ENCODE measurements at regions not wholly inside any gene's neighbourhood (a gene's known extent, or its start where the extent isn't known, plus 50 kb on each side); places are given as distances from the start of the nearest gene placed in this dataset.

- no peak overlapping the region for H3K4me3 Mint-ChIP-seq
- H3K27me3 Mint-ChIP-seq = no peaks in the 10 kb centered on the region
- no peaks in the 10 kb centered on the region for H3K4me1 Mint-ChIP-seq
- no peak overlapping the region for H3K27ac Mint-ChIP-seq (ENCODE audit: low read depth)
- no peaks in the 10 kb centered on the region for H3K36me3 Mint-ChIP-seq (ENCODE audit: insufficient read depth)
- no peak for DNase-seq (ENCODE audit: low spot score in 2 of 2)
- ATAC-seq (replicated peaks; ENCODE audit: extremely low read depth, poor library complexity, severe bottlenecking) = no peak
- H3K9me3 Mint-ChIP-seq = no peaks in the 10 kb centered on the region
Measured at GRCh38 chrX:13518126-13518525, 51.3 kb upstream of the EGFL6 start.

GRCh38 chrX:13515211-13515930 lies 54.0 kb upstream of the EGFL6 start:
- ATAC-seq (replicated peaks; ENCODE audit: extremely low read depth, poor library complexity, severe bottlenecking) (no peak), DNase-seq (ENCODE audit: low spot score in 2 of 2) (no peak)
- no peak overlapping the region for H3K27ac Mint-ChIP-seq (ENCODE audit: low read depth)
- no peak overlapping the region for H3K4me3 Mint-ChIP-seq
- H3K9me3 Mint-ChIP-seq = no peaks in the 10 kb centered on the region
- H3K4me1 Mint-ChIP-seq = no peaks in the 10 kb centered on the region
- H3K27me3 Mint-ChIP-seq = no peaks in the 10 kb centered on the region
- H3K36me3 Mint-ChIP-seq (ENCODE audit: insufficient read depth) = no peaks in the 10 kb centered on the region

GRCh38 chrX:13511944-13512330 lies 57.5 kb upstream of the EGFL6 start:
- H3K4me3 Mint-ChIP-seq = no peak overlapping the region

DNA sequence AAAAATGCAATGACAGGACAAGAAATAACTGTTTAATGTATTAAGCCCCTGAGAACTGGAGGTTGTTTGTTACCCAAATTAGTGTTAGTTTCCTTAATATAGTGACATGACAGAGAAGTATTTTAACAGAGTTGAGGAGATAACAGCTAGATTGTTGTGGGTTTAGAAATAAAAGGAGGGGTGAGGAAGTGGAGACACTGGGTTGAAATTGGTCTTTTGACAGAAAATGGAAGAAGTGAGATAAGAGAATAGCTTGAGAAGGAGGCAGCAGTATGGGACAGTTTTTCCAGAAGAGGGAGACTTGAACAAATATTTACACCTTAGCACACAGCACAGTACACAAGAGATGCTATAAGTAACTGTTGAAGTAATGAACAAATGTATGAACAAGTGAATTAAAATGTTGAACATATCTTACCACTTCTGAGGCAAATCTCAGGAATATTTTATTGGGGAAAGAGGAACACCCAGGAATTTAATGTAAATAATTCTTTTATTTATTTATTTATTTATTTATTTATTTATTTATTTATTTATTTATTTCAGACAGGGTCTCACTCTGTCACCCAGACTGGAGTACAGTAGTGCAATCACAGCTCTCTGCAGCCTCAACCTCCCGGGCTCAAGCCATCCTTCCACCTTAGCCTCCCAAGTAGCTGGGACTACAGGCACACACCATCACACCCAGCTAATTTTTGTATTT lies 58.0 kb upstream of the EGFL6 start:
- H3K36me3 Mint-ChIP-seq (ENCODE audit: insufficient read depth) = no peaks in the 10 kb centered on the region
- no peak overlapping the region for H3K27ac Mint-ChIP-seq (ENCODE audit: low read depth)
- ATAC-seq (replicated peaks; ENCODE audit: extremely low read depth, poor library complexity, severe bottlenecking) (no peak), DNase-seq (ENCODE audit: low spot score in 2 of 2) (no peak)
- no peaks in the 10 kb centered on the region for H3K27me3 Mint-ChIP-seq
- H3K4me1 Mint-ChIP-seq = no peaks in the 10 kb centered on the region
- H3K4me3 Mint-ChIP-seq = no peak overlapping the region
- no peaks in the 10 kb centered on the region for H3K9me3 Mint-ChIP-seq

More at GRCh38 chrX:13511944-13512330, 57.5 kb upstream of the EGFL6 start:
- DNase-seq (ENCODE audit: low spot score in 2 of 2) = no peak
- H3K9me3 Mint-ChIP-seq = no peaks in the 10 kb centered on the region
- no peaks in the 10 kb centered on the region for H3K36me3 Mint-ChIP-seq (ENCODE audit: insufficient read depth)
- no peak for ATAC-seq (replicated peaks; ENCODE audit: extremely low read depth, poor library complexity, severe bottlenecking)
- H3K27me3 Mint-ChIP-seq = no peaks in the 10 kb centered on the region
- H3K4me1 Mint-ChIP-seq = no peaks in the 10 kb centered on the region
- no peak overlapping the region for H3K27ac Mint-ChIP-seq (ENCODE audit: low read depth)

DNA sequence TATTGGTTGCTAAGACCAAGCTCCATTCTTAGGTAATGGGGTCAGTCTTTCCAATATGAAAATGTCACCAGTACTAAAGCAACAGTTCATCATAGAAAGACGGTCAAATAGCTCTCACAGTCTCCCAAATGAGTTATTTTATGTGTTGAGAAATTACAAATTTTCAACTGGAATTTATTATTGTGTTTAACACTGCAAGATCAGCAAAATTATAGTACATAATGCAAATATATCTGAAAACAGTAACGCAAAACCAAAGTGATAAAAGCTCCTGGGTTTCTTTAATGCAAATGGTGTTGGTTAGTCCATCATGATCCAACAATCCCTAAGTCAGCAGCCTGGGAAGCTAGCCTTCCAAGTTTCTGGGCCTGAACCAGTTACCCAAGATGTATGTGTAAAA lies 61.5 kb upstream of the EGFL6 start:
- H3K4me3 Mint-ChIP-seq = no peak overlapping the region
- H3K27ac Mint-ChIP-seq (ENCODE audit: low read depth) = no peak overlapping the region
- DNase-seq (ENCODE audit: low spot score in 2 of 2) (no peak), ATAC-seq (replicated peaks; ENCODE audit: extremely low read depth, poor library complexity, severe bottlenecking) (no peak)
- H3K4me1 Mint-ChIP-seq = no peaks in the 10 kb centered on the region
- H3K27me3 Mint-ChIP-seq = no peaks in the 10 kb centered on the region
- H3K9me3 Mint-ChIP-seq = no peaks in the 10 kb centered on the region
- H3K36me3 Mint-ChIP-seq (ENCODE audit: insufficient read depth) = no peaks in the 10 kb centered on the region

DNA sequence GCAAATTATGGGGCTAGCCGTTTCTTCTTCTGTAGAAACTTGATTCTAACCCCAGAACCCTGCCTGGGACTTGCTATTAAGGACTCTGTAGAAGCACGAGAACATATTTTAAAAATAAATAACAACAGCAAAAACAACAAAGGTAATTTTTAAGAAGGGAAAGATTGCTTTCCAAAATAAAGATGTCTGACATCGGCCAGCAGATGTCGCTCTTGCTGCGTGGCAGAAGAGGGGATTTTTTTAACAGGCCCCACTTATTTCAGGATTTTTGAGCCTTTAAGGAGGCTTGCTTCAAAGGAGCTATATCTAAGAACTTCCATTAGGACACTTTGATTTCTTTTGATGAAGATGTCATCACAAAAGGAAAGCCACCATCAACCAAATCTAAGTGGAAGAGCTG lies 62.8 kb upstream of the EGFL6 start:
- ATAC-seq (replicated peaks; ENCODE audit: extremely low read depth, poor library complexity, severe bottlenecking) (no peak), DNase-seq (ENCODE audit: low spot score in 2 of 2) (peak in 1 of 2 donors; percentile 14)
- Mint-ChIP-seq H3K27me3 (no peaks in the 10 kb centered on the region), H3K9me3 (no peaks in the 10 kb centered on the region), H3K4me3 (no peak overlapping the region), H3K27ac (ENCODE audit: low read depth) (no peak overlapping the region), H3K36me3 (ENCODE audit: insufficient read depth) (no peaks in the 10 kb centered on the region), H3K4me1 (no peaks in the 10 kb centered on the region)

DNA sequence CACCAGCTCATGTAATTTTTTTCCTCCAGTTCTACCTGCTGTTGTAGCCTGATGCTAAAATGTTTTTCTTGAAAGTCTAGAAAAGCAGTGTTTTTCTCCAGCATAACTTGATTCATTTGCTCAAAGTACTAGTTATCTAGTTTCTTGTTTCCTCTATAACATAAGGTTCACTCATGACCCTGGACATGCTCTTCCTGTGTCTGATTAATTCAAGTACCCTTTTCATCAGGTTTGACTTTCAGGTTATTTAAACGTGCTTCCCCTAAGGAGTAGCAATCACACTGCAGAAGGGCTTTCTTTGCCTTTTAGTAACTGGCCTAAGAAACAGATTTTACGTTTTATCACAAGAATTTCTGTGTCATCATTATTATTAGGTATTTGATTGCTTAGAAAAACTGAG lies 66.8 kb upstream of the EGFL6 start:
- Mint-ChIP-seq H3K36me3 (ENCODE audit: insufficient read depth) (no peaks in the 10 kb centered on the region), H3K27ac (ENCODE audit: low read depth) (no peak overlapping the region), H3K27me3 (no peaks in the 10 kb centered on the region), H3K9me3 (no peaks in the 10 kb centered on the region), H3K4me1 (no peaks in the 10 kb centered on the region), H3K4me3 (no peak overlapping the region)
- ATAC-seq (replicated peaks; ENCODE audit: extremely low read depth, poor library complexity, severe bottlenecking) (no peak), DNase-seq (ENCODE audit: low spot score in 2 of 2) (no peak)

GRCh38 chrX:13499736-13500135 lies 69.7 kb upstream of the EGFL6 start:
- H3K27me3 Mint-ChIP-seq = no peaks in the 10 kb centered on the region
- ATAC-seq (replicated peaks; ENCODE audit: extremely low read depth, poor library complexity, severe bottlenecking) = no peak
- no peak for DNase-seq (ENCODE audit: low spot score in 2 of 2)
- H3K4me1 Mint-ChIP-seq = no peaks in the 10 kb centered on the region
- no peak overlapping the region for H3K4me3 Mint-ChIP-seq
- H3K27ac Mint-ChIP-seq (ENCODE audit: low read depth) = no peak overlapping the region
- H3K9me3 Mint-ChIP-seq = no peaks in the 10 kb centered on the region
- no peaks in the 10 kb centered on the region for H3K36me3 Mint-ChIP-seq (ENCODE audit: insufficient read depth)

DNA sequence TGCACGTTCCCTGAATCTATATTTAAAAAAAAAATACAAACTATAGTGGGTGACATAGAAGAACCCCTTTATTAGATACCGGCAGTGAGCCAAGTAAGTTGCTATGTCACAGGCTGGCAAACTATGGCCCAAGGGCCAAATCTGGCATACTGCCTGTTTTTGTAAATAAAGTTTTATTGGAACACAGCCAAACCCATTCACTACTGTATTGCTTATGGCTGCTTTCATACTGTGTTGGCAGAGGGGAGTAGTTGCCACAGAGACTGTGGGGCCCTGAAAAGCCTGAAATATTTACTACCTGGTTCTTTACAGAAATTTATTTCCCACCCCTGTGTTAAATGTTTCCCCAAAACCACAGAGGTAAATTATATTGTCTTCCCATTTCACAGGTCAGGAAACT lies 71.2 kb upstream of the EGFL6 start:
- H3K4me1 Mint-ChIP-seq = peaks cover 6% of the 10 kb centered on the region
- H3K9me3 Mint-ChIP-seq = no peaks in the 10 kb centered on the region
- DNase-seq (ENCODE audit: low spot score in 2 of 2) (no peak), ATAC-seq (replicated peaks; ENCODE audit: extremely low read depth, poor library complexity, severe bottlenecking) (no peak)
- no peak overlapping the region for H3K4me3 Mint-ChIP-seq
- no peaks in the 10 kb centered on the region for H3K27me3 Mint-ChIP-seq
- H3K36me3 Mint-ChIP-seq (ENCODE audit: insufficient read depth) = no peaks in the 10 kb centered on the region
- H3K27ac Mint-ChIP-seq (ENCODE audit: low read depth) = no peak overlapping the region

DNA sequence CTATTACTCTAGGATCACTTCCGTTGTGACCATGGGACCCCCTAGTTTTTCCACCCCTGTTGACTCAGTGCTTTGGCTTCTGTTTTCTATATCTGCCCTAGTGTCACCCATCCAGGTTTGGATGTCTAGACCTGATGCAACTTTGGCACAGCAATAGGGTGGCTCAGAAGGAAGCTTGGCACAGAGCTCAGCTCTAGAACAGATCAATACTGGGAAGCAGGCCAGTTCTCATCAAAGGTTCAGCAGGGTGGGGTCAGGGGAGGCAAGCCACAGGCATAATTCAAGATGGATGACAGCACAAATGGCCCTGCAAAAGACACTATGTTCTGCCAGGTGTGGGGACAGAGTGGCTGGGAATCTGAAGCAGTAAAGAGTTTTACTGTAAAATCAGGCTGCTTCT lies 74.2 kb upstream of the EGFL6 start:
- Mint-ChIP-seq H3K36me3 (ENCODE audit: insufficient read depth) (no peaks in the 10 kb centered on the region), H3K9me3 (no peaks in the 10 kb centered on the region), H3K27ac (ENCODE audit: low read depth) (no peak overlapping the region), H3K4me3 (no peak overlapping the region), H3K4me1 (peaks cover 6% of the 10 kb centered on the region), H3K27me3 (no peaks in the 10 kb centered on the region)
- DNase-seq (ENCODE audit: low spot score in 2 of 2) (no peak), ATAC-seq (replicated peaks; ENCODE audit: extremely low read depth, poor library complexity, severe bottlenecking) (no peak)

DNA sequence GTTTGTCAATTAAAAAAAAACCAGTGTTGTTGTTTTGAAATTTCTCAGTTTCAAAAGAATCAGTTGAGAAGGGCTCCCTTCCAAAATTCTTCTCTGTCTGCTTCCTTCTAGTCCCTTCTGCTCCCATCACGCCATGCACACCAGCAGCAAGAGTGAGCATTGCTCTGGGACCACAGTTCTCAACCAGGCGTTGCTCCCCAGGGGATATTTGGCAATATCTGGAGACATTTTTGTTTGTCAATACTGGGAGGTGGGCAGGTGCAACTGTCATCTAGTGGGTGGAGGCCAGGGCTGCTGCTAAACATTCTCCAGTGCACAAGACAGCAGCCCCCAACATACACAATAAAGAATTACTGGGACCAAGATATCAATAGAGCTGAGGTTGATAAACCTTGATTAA lies 74.8 kb upstream of the EGFL6 start:
- DNase-seq (ENCODE audit: low spot score in 2 of 2) = no peak
- Mint-ChIP-seq H3K27ac (ENCODE audit: low read depth) (no peak overlapping the region), H3K4me3 (no peak overlapping the region), H3K4me1 (peaks cover 6% of the 10 kb centered on the region), H3K36me3 (ENCODE audit: insufficient read depth) (no peaks in the 10 kb centered on the region), H3K27me3 (no peaks in the 10 kb centered on the region), H3K9me3 (no peaks in the 10 kb centered on the region)
- ATAC-seq (replicated peaks; ENCODE audit: extremely low read depth, poor library complexity, severe bottlenecking) = no peak

GRCh38 chrX:13493659-13494058 lies 75.7 kb upstream of the EGFL6 start:
- H3K4me1 Mint-ChIP-seq = peaks cover 6% of the 10 kb centered on the region
- DNase-seq (ENCODE audit: low spot score in 2 of 2) = no peak
- no peak for ATAC-seq (replicated peaks; ENCODE audit: extremely low read depth, poor library complexity, severe bottlenecking)
- no peaks in the 10 kb centered on the region for H3K36me3 Mint-ChIP-seq (ENCODE audit: insufficient read depth)
- no peaks in the 10 kb centered on the region for H3K9me3 Mint-ChIP-seq
- H3K4me3 Mint-ChIP-seq = no peak overlapping the region
- H3K27me3 Mint-ChIP-seq = no peaks in the 10 kb centered on the region
- H3K27ac Mint-ChIP-seq (ENCODE audit: low read depth) = no peak overlapping the region

DNA sequence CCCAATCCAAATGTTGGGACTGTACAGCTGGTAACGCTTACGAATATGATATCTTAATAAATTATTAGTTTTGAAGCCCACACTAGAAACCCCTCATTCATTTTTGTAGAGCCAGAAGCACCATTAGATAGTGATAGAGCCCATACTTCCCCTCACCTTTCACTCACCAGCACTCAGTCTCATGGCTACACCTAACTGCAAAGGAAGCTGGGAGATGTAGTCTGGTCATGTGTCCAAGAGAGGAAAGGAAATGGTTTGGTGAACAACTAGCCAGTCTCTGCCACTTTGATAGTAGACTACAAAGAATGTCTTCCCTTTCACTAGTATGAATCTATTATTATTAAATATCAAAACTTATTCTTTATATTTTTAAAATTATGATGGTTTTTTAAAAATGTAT lies 77.1 kb upstream of the EGFL6 start:
- no peak overlapping the region for H3K27ac Mint-ChIP-seq (ENCODE audit: low read depth)
- H3K4me1 Mint-ChIP-seq = peaks cover 6% of the 10 kb centered on the region
- no peaks in the 10 kb centered on the region for H3K27me3 Mint-ChIP-seq
- H3K4me3 Mint-ChIP-seq = no peak overlapping the region
- no peaks in the 10 kb centered on the region for H3K9me3 Mint-ChIP-seq
- H3K36me3 Mint-ChIP-seq (ENCODE audit: insufficient read depth) = no peaks in the 10 kb centered on the region
- no peak for ATAC-seq (replicated peaks; ENCODE audit: extremely low read depth, poor library complexity, severe bottlenecking)
- no peak for DNase-seq (ENCODE audit: low spot score in 2 of 2)

Measured in central memory CD8-positive, alpha-beta T cell (primary cell).